HEK293 (cell line): ENCODE measurements at regions not wholly inside any gene's neighbourhood (a gene's known extent, or its start where the extent isn't known, plus 50 kb on each side); places are given as distances from the start of the nearest gene placed in this dataset.

Experiments used
- BCL11A ChIP-seq: fragments of 450-650 bp; formaldehyde crosslinking; IDR thresholded peaks from 2 replicates; pipeline ENCODE4 v1.5.1; 2016; ENCODE audit warnings: low read depth, missing biosample characterization, missing genetic modification characterization
- ZBTB7A ChIP-seq: fragments of 450-650 bp; formaldehyde crosslinking; IDR thresholded peaks from 2 replicates; pipeline ENCODE4 v1.5.1; 2016; ENCODE audit warnings: low read depth, missing biosample characterization, missing genetic modification characterization
- ZNF423 ChIP-seq: fragments of 450-650 bp; formaldehyde crosslinking; IDR thresholded peaks from 2 replicates; pipeline ENCODE4 v1.5.1; 2016; ENCODE audit warnings: missing biosample characterization, missing genetic modification characterization
- ZNF670 ChIP-seq: fragments of 450-650 bp; formaldehyde crosslinking; IDR thresholded peaks from 2 replicates; pipeline ENCODE4 v1.5.1; 2016; ENCODE audit warnings: missing biosample characterization, missing genetic modification characterization, low read depth
- TF ChIP-seq, protein P1 (sequence below): fragments of 450-650 bp; formaldehyde crosslinking; IDR thresholded peaks from 2 replicates; pipeline ENCODE4 v1.5.1; 2016; ENCODE audit warnings: missing biosample characterization, missing genetic modification characterization
- TF ChIP-seq, protein P2 (sequence below): fragments of 450-650 bp; formaldehyde crosslinking; IDR thresholded peaks from 2 replicates; pipeline ENCODE4 v1.5.1; 2016; ENCODE audit warnings: missing biosample characterization, missing genetic modification characterization

DNA sequence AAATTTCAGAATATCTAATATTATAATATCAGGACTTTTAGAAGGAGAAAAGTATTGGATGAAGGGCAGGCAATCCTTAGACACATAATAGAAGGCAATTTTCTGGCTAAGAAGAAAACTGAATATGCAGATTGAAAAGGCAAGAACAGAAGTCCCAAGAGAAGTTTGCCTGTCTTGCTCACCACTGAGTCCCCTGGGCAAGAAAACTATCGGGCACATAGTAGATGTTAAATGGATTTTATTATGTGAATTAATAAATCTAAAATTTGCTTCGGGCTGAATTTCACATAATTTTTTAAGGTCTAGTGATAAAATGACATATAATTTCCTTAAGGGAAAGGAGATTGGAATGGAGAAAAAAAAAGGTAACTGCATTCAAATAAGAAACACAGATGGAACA, 380.9 kb upstream of the GRM3 start:
- TF ChIP-seq, protein P1, sequence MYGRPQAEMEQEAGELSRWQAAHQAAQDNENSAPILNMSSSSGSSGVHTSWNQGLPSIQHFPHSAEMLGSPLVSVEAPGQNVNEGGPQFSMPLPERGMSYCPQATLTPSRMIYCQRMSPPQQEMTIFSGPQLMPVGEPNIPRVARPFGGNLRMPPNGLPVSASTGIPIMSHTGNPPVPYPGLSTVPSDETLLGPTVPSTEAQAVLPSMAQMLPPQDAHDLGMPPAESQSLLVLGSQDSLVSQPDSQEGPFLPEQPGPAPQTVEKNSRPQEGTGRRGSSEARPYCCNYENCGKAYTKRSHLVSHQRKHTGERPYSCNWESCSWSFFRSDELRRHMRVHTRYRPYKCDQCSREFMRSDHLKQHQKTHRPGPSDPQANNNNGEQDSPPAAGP (tag by site-specific recombination), result no peak
- TF ChIP-seq BCL11A (no peak), ZNF670 (tag by site-specific recombination) (no peak), ZNF423 (no peak), ZBTB7A (tag by site-specific recombination) (no peak)
- TF ChIP-seq, protein P2, sequence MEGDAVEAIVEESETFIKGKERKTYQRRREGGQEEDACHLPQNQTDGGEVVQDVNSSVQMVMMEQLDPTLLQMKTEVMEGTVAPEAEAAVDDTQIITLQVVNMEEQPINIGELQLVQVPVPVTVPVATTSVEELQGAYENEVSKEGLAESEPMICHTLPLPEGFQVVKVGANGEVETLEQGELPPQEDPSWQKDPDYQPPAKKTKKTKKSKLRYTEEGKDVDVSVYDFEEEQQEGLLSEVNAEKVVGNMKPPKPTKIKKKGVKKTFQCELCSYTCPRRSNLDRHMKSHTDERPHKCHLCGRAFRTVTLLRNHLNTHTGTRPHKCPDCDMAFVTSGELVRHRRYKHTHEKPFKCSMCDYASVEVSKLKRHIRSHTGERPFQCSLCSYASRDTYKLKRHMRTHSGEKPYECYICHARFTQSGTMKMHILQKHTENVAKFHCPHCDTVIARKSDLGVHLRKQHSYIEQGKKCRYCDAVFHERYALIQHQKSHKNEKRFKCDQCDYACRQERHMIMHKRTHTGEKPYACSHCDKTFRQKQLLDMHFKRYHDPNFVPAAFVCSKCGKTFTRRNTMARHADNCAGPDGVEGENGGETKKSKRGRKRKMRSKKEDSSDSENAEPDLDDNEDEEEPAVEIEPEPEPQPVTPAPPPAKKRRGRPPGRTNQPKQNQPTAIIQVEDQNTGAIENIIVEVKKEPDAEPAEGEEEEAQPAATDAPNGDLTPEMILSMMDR, result no peak
